ENCODE measurements at regions not wholly inside any gene's neighbourhood (a gene's known extent, or its start where the extent isn't known, plus 50 kb on each side); places are given as distances from the start of the nearest gene placed in this dataset.
"Not testable (repeated sequence)": the region's sequence is repeated elsewhere in the genome, so short reads cannot be mapped to it uniquely, and the experiment has no call there.

- no peak for DNase-seq
These were observed 84.4 kb upstream of the CMKLR1 start for GRCh38 chr12:108423486-108423885.

DNA sequence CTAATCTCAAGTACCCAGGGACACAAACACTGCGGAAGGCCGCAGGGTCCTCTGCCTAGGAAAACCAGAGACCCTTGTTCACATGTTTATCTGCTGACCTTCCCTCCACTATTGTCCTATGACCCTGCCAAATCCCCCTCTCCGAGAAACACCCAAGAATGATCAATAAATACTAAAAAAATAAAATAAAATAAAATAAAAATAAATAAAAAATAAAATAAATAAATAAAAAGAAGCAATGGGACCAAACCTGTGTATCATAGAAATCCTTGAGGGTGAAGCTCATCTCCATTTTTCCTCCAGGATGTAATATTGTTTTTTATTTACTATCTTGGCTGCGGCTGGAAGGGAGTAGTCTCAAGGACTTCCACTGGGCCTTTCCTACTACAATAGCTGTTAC lies 82.0 kb upstream of the CMKLR1 start:
- not testable (repeated sequence) for DNase-seq

DNA sequence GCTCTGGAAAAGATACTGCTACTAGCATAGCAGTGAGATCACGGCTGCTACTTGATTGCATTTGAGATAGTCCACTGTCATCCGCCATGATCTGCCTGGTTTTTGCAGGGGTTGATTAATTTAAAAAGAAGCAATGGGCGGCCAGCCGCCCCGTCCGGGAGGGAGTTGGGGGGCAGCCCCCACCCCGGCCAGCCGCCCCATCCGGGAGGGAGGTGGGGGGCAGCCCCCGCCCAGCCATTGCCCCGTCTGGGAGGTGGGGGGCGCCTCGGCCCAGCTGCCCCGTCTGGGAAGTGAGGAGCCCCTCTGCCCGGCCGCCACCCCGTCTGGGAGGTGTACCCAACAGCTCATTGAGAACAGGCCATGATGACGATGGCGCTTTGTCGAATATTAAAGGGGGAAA lies 81.3 kb upstream of the CMKLR1 start:
- not testable (repeated sequence) for DNase-seq

DNA sequence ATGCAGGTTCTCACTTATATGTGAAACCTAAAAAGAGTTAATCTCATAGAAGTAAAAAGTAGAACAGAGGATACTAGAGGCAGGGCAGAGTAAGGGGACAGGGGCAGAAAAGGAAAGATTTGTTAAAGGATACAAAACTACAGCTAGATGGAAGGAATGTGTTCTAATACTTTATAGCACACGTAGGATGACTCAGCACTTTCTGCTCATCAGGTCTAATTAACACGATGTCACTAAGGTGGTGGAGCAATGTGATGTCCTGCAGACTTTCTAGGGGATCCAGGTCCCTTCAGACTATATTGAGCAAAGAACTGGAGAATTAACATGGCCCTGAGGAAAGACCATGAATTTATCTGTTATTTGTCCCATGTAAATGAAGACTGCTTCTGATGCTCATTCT lies 80.8 kb upstream of the CMKLR1 start:
- DNase-seq = no peak

DNA sequence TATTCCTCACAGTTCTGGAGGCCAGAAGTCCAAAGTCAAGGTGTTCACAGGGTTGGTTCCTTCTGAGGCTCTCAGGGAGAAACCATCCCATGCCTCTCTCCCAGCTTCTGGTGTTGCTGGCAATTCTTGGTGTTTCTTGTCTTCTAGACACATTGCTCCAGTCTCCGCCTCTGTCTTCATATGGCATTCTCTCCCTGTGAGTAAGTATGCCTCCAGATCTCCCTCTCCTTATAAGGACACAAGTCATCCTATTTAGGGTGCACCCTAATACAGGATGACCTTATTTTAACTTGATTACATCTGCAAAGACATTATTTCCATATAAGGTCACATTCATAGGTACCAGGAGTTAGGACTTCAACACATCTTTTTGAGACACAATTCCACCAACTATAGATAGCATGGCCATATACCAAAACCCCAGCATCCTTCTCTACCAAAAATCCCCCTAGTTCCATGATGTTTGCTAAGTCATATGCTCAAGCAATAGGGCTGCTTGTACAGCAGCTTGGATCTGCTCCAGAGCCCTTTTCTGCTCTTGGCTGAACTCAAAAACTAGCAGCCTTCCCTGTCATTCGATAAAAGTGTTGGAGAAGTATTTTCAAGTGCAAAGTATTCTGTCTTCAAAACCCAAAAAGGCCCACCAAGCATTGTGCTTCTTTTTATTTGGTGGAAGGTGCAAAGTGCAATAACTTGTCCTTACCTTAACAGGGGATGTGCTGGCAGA lies 79.2 kb upstream of the CMKLR1 start:
- no peak for DNase-seq

DNA sequence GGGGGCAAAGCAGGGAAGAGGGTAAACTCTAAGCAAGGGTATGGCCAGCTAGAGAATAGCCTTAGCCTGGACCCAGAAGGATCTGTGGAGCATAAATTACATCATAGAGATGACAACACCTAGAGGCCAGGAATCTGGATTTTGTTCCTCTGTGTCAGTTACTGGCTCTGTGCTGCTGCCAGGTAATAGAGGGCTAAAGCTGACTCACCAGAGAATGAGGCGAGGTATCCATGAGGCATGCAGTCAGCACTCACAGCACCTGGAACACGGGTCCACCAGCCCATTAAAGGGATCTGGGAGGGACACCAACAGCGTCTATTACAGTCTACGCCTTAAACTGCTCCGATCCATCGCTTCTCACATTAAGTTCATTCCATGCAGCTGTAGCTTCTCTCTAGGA lies 74.9 kb upstream of the CMKLR1 start:
- DNase-seq = no peak

DNA sequence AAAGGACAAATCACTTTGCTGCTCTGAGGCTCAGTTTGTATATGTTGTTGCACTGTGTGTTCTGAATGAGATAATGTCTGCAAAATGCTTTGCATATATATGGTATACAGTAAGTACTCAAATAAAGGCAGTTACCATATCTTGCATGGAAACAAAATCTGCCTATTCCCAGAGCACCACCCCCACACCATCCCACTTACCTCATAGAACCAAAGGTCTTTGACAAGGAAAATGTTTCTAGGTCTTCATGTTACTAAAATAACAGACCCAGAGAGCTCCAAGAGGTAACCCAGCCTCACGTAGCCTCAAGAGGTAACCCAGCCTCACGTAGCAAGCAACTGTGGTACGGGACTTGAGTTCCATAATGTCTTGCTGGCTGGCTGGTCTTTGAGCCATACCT lies 71.6 kb upstream of the CMKLR1 start:
- DNase-seq = no peak

DNA sequence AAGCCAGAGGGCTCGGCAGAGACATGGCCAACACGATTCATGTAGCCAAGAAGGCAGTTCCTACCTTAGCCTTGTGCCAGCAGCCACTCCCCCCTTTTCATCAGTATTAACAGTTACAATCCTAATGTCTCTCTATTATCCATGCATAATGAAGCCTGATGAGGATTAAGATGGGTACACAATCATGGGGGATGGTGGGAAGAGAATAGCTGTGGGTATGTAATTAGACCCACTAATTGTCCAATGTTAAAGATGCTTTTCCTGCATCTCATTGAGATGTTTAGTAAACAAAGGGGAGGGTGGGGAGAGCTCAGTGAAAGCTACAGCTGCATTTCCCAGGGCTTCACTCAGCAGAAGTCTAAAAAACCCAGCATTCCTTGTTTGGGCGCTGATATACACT lies 70.4 kb upstream of the CMKLR1 start:
- no peak for DNase-seq

DNA sequence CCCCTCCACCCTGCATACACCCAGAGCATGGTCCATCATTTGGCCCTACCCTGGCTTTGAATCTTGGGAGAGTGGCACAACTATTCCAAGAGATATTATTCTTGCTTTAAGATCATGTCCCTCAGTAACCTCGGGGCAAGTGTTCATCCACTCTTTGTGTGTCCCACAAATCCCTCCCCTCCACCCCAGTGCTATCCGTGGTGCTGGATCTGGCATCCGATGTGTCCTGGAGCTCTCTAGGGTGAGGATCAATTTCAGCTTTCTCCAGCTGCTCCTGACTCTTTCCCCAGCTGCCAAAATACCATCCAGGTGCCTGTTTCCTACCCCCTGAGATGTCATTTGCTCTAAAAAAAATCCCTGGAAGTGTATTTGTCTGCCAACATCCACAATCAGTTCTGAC lies 64.8 kb upstream of the CMKLR1 start:
- DNase-seq = peak; percentile 9

- DNase-seq = no peak
These were observed 62.9 kb upstream of the CMKLR1 start for GRCh38 chr12:108401964-108402363.

GRCh38 chr12:108400900-108401480 lies 61.9 kb upstream of the CMKLR1 start:
- DNase-seq = no peak

DNA sequence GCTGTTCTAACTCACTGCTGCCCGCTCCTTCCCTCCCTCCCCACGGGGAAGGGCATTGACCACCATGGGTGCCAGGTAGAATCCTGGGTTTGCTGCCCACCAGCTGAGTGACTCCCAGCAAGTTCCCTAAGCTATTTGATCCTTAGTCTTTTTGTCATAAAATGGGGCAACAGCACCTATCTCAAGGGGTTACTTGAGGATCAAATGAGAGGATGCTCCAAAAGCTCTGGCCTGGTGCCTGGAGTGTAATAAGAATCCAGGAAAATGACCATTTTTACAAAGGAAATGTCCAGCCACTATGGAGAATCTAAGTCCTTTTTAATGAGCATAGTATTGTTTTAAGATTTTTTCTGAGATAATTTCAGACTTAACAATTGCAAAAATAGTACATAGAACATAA lies 61.4 kb upstream of the CMKLR1 start:
- DNase-seq = peak; percentile 8

DNA sequence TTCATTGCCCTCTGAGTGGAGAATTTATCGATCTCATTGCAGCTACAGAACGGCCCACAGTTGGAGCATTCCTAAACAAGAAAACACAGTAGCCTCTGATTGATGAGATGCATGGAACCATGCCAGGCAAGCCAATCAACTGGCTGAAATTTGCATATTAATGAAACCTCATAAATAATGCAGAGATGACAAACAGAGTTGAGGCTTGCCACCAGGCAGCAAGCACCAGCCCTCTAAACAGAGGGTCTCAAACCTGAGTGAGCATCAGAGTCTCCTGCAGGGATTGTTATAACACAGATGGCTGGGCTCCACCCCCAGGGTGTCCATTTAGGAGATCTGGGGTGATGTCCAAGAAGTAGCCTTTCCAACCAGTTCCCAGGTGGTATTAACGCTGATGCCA lies 60.9 kb upstream of the CMKLR1 start:
- DNase-seq = no peak

GRCh38 chr12:108399514-108399913 lies 60.4 kb upstream of the CMKLR1 start:
- no peak for DNase-seq

DNA sequence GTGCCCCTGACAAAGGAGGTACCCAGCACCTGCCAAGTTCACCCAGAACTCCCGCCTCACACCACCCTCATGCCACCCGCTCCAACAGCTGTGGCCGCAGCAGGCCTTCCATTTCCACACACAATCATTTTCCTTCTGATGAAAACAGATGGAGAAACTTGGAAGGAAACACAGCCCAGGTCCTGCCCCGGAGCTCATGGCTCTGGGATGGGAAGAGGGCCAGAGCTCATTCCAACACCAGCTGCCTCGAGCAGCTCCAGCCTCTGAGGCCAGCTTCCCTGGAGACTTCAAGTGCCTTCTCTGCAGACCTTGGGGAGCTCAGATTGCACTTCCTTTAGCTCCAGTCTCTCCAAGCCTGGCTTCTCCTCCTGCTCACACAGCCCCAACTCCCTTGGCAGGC lies 55.1 kb upstream of the CMKLR1 start:
- DNase-seq = peak; percentile 27

- DNase-seq = no peak
These were observed 53.2 kb upstream of the CMKLR1 start for GRCh38 chr12:108392284-108392683.

DNA sequence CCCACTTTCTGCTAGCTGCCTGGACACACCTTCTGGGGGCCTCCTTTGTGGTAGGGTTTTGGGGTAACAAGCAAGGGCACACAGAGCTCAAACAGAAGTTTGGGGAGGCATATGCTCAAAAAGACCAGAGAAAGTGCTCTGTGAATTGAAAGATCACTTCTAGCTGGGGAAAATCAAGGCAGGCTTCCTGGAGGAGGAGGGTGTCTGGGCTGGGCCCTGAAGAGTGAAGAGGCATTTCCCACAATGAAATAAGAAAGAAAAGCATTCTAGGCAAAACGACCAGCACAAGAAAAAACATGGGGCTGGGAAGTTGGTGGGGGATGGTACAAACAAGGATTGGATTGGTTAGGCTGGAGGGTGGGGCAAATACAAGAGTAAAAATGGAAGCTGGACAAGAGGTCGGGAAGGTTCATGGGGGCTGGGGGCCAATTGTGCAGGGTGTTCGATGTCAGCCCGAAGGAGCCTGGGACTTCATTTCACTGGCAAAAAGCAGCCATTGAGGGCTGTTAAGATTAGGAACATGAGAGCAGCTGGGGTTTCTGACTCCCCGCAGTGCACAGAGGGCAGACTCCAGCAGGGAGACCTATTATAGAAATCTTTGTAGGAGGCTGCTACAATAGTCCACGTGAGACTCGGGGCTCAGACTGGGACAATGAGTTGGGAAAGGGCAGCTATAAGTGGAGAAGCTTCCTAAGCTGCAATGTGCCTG lies 51.5 kb upstream of the CMKLR1 start:
- peak; percentile 57 for DNase-seq

DNA sequence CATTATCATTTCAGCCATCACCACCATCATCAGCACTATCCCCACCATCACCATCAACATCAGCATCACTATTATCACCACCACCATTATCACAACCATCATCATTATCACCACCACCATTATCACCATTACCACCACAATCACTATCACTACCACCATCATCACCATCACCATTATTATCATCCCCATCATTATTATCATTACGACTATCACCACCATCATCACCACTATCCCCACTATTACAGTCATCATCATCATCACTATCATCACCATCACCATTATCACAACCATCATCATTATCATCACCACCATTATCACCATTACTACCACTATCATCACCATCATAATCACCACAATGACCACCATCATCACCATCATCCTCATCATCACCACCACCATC lies 50.4 kb upstream of the CMKLR1 start:
- no peak for DNase-seq
